Activated CD8-positive, alpha-beta memory T cell treated with anti-CD3 and anti-CD28 coated beads, Interleukin-2, amount 50 U/mL, for 1 hour (primary cell): ENCODE measurements at regions not wholly inside any gene's neighbourhood (a gene's known extent, or its start where the extent isn't known, plus 50 kb on each side); places are given as distances from the start of the nearest gene placed in this dataset.

Experiments used
- DNase-seq: peaks from one replicate; pipeline ENCODE4 v3.0.0-alpha.2; 2020; ENCODE audit errors: extremely low read depth

- no peak for DNase-seq
These were observed 236.7 kb downstream of the PIK3R1 start for GRCh38 chr5:68452286-68452685.

- DNase-seq, result no peak
These were observed 238.6 kb downstream of the PIK3R1 start for GRCh38 chr5:68454172-68454571.

- no peak for DNase-seq
These were observed 239.2 kb downstream of the PIK3R1 start for GRCh38 chr5:68454766-68455165.

GRCh38 chr5:68455216-68455615 lies 239.7 kb downstream of the PIK3R1 start:
- no peak for DNase-seq

- DNase-seq, result no peak
These were observed 241.2 kb downstream of the PIK3R1 start for GRCh38 chr5:68456756-68457217.

- no peak for DNase-seq
These were observed 241.7 kb downstream of the PIK3R1 start for GRCh38 chr5:68457285-68457684.

- no peak for DNase-seq
These were observed 243.0 kb downstream of the PIK3R1 start for GRCh38 chr5:68458416-68459021.

GRCh38 chr5:68459093-68459809 lies 243.7 kb downstream of the PIK3R1 start:
- no peak for DNase-seq

- DNase-seq, result no peak
These were observed 244.2 kb downstream of the PIK3R1 start for GRCh38 chr5:68459810-68460139.

- DNase-seq, result no peak
These were observed 244.7 kb downstream of the PIK3R1 start for GRCh38 chr5:68460147-68460798.

- DNase-seq, result no peak
These were observed 248.1 kb downstream of the PIK3R1 start for GRCh38 chr5:68463606-68464005.

GRCh38 chr5:68464424-68464823 lies 248.9 kb downstream of the PIK3R1 start:
- DNase-seq, result no peak

GRCh38 chr5:68465133-68465532 lies 249.6 kb downstream of the PIK3R1 start:
- DNase-seq, result no peak

- DNase-seq, result no peak
These were observed 250.5 kb downstream of the PIK3R1 start for GRCh38 chr5:68465934-68466551.

GRCh38 chr5:68467208-68467607 lies 251.7 kb downstream of the PIK3R1 start:
- DNase-seq, result no peak

GRCh38 chr5:68467794-68468193 lies 252.2 kb downstream of the PIK3R1 start:
- DNase-seq, result no peak

- no peak for DNase-seq
These were observed 252.8 kb downstream of the PIK3R1 start for GRCh38 chr5:68468322-68468721.

GRCh38 chr5:68475476-68475983 lies 260.0 kb downstream of the PIK3R1 start:
- no peak for DNase-seq

- DNase-seq, result no peak
These were observed 261.3 kb downstream of the PIK3R1 start for GRCh38 chr5:68476854-68477253.

- no peak for DNase-seq
These were observed 262.9 kb downstream of the PIK3R1 start for GRCh38 chr5:68478301-68479095.

GRCh38 chr5:68479524-68479923 lies 264.0 kb downstream of the PIK3R1 start:
- no peak for DNase-seq
